ENCODE measurements at regions not wholly inside any gene's neighbourhood (a gene's known extent, or its start where the extent isn't known, plus 50 kb on each side); places are given as distances from the start of the nearest gene placed in this dataset.
"Not testable (repeated sequence)": the region's sequence is repeated elsewhere in the genome, so short reads cannot be mapped to it uniquely, and the experiment has no call there.

DNA sequence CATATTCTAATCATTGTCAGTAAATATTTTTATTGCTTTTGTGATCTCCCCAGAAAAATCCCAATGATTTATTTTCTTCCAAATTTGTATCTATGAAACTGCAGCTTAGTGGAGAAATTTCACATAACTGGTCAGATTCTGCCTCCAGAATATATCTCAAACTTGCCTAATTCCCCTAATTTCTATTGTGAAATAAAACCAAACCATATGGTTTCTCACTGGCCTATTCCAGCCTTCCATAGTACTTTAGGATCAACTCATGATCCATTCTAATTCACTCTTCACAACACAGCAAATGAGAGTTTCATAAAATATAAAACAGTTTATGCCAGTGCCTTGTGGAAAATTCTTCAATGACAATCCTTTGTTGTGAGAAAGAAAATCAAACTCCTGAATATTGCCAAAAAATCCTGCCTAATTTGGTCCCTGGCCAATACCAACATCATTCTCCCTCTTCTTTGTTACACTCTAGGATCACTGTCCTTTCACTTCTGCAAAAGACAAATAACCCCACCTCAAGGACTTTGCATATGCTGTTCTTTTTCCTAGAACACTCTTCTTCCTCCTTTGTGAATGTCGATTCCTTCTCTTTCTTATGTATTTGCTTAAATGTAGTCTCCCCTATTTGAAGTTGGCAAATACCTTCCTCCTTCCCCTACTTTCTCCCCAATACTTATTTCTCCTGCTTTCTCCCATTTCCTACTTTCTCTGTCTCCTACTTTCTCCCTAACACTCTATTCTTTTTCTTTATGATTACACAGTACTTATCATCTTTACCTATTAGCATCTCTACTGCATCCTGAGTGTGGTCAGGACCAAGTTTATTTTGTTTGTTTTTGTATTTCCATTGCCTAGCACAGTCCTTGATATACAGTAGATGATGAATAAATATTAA is 587.5 kb downstream of the RFPL4B start:
- DNase-seq (ENCODE audit: low spot score), result no peak

DNA sequence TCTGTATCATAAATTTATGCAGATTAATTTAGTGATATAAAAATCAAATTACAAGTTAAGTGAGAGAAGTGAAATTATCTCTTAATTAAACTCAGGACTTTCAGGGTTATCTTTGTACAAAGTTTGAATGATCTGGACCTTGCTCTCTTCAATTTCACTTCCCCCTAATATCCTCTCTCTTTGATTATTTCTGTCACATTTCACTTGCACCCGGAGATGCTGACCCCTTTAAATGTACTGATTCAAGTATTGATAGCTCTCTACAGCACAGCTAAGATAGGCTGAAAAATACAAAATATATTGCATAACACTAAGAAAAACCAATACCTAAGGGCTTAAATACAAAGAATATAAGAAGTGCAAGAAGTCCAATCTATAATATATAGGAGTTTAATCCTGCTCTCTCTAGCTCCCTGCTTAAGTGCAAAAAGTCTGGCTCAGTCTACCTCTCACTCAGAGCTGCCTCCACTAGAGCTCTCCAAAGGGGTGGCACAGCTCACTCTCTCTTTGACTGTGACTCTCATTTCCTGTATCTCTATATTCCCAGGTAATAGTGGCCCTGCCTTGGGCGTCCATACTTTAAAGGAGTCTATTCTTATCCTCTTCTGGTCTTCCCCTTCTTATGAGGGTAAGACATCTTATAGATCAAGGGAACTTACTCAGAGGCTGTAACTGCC is 588.4 kb downstream of the RFPL4B start:
- DNase-seq (ENCODE audit: low spot score), result no peak

DNA sequence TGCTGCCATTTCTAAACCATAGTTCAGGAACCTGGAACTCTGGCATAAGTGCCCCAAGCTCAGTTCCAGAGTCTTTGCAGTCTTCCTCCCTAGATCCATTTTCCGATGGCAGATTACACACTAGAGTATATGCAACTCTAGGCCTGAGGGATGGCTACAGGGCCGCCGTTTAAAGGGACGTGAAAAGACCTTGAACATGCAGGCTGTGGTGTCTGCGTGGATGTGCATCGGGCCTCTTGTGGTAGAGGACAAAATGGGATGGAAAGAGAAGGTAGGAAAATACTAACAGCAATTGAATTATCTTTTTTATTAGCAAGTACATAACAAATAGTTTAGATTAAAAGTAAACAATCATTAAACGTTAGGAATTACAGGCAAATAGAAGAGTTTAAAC is 588.9 kb downstream of the RFPL4B start:
- DNase-seq (ENCODE audit: low spot score), result no peak

DNA sequence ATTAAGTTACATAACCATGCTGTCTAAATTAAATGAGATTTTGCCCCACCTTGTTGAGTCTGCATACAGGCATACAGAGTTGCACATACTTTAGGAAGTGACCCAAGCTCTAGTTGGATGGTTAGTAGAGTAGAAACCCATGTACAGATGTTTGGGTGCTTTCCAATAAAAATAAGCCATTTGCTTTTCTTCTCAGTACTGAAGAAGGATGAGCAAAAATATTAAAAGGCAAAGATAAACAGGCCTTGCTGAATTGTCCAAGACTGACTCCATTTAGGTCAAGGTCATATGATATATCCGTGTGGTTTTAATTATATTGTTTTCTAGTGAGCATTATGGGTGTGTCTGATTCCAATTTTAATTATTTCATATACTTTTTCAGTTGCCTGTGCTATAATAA is 589.4 kb downstream of the RFPL4B start:
- DNase-seq (ENCODE audit: low spot score), result no peak

DNA sequence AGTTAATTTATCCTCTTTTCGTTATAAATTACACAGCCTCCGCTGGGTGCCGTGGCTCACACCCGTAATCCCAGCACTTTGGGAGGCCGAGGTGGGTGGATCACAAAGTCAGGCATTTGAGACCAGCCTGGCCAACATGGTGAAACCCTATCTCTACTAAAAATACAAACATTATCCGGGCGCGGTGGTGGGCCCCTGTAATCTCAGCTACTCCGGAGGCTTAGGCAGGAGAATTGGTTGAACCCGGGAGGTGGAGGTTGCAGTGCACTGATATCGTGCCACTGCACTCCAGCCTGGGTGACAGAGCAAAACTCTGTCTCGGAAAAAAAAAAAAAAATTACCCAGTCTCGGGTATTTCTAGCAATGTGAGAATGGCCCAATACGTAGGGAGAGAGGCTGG is 590.6 kb downstream of the RFPL4B start:
- not testable (repeated sequence) for DNase-seq (ENCODE audit: low spot score)

DNA sequence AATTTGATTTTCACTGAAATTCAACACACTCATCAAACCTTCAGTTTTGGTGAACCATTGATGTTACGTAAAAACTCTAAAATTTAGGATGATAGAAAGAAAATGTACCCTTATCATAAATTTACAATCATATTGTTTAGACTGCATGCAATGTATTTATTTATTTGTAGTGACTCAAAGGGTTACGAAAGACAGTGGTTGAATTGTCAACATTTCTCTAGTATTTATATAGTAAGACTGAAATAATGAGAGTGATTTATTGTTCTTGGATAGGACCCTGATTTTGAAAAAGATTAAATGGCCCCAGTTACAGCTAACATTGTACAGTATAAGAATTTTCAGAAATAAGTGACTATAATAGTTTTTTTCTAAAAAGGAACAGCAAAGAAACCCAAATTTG is 591.5 kb downstream of the RFPL4B start:
- no peak for DNase-seq (ENCODE audit: low spot score)

DNA sequence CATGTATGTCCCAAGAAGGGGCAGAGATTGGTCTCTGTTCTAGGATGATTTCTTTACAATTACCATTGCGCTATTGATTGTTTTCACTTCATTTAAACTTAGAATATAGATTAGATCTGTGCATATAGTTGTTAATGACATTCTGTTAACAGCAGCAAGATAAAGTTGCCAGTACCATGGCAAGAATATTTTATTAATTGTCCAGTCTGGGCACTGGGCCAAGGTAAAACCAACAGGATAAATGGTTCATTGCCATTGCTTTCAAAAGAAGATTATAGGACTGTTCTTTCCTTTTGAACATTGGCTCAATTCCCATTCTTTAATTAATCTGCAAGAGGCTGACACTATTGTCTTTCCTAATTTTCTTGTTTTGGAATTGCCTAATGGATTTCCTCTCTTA is 592.4 kb downstream of the RFPL4B start:
- DNase-seq (ENCODE audit: low spot score), result no peak

DNA sequence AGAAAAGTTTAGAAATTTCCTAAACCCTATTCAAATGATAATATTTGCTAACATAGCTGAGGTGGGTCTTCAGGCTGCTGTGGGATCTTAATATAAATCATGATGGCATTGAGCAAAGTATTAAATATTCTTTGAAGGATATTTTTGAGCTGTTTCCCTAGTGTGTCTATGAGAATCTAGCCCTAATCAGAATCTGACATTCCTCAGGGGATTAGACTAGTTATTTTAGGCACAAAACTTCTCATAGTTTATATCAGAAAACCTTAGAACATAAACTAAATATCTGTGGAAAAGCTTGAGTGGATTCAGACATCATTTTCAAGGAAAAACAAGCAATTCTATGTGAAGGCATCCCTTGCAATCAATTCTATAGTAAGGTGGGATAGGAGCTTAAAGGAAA is 594.5 kb downstream of the RFPL4B start:
- no peak for DNase-seq (ENCODE audit: low spot score)

DNA sequence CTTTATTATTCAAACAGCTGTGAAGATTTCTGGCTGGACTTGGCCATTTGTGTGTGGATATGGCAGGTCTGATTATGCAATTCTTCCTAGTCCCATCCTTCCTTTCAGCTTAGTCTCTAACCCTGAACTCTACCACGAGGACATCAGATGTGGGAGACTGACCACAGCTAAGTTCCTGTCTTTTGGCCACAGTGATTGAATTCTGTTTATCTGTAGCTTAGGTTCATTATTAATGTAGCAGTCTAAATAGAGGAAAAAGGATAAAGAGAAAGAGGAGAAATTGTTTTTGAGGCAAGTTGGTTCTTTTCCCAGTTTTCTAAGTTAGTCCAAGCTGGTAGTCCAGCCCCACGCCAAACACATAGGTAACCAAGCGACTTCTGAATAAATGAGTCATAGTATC is 598.9 kb downstream of the RFPL4B start:
- no peak for DNase-seq (ENCODE audit: low spot score)

DNA sequence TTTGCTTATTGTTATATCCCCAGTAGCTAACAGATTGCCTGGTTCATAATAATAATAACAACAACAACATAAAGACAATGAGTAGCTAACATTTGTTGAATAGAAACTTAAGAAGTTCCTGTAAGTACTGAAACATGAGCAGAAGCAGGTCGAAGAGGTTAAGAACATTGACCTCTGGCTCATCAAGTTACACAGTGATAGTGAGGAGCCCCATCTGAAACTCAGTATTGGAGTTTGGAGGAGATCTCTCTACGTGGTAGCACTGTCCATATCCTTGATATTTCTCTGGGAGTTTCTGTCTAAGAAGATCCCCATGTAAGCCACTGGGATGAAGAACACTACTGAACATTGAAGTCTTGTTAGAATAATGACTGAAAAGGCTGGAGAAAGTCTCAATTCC is 600.4 kb downstream of the RFPL4B start:
- no peak for DNase-seq (ENCODE audit: low spot score)

DNA sequence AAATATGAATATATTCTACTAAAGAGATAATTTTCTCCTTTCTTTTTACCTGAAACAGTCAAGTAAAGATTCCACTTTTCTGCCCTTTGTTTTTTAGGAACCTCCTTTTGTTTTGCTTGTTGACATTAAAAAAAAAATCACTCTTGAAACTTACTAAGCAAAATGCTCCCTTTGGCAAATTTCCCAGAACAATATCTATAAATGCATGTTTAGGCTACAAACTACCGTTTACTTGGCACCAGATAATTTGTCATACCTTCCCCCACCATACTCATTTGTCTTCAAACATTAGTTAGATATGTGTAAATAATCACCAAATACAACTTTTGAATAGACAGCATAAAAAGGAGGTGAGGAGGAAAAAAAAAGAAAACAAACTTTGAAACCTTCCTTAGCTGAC is 604.7 kb downstream of the RFPL4B start:
- no peak for DNase-seq (ENCODE audit: low spot score)

DNA sequence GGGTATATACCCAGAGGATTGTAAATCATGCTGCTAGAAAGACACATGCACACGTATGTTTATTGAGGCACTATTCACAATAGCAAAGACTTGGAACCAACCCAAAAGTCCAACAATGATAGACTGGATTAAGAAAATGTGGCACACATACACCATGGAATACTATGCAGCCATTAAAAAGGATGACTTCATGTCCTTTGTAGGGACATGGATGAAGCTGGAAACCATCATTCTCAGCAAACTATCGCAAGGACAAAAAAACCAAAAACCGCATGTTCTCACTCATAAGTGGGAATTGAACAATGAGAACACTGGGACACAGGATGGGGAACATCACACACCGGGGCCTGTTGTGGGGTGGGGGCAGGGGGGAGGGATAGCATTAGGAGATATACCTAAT is 608.6 kb downstream of the RFPL4B start:
- not testable (repeated sequence) for DNase-seq (ENCODE audit: low spot score)

DNA sequence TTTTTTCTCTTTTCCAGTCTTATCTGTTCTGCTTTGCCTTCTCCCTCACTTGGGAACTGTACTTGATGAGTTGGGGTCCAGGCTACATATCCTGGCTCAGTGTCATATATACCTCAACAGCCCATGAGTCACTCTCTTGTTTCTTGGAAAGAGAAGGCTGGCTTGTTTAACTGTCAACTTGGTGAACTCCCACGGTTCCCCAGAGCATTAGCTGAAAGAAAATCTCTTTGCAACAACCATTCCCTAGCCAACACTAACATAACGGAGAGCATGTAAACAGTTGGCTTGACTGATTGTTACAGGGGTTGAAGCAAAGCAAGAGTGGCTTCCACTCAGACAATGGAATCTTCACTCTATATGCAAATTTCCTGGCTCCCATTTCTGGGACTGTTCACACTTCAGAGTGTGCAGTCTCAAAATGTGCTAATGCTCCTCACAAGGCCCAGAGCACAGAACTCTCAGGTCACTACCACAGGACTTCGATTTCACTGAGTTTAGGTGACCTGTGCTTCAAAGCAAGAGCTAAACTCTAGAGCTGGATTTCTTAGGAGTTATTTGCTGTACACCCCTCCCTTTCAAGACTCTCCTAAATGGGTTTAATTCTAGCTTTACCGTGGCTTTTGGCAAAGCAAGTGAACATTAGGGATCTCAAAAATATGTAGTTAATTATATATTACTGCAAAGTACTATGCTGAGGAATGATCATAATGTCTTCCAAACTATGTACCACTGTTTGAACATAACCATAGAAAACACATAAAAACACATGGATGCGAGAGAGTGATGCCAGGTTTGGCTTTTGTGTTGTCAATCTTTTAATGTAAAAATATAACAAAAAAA is 609.8 kb downstream of the RFPL4B start:
- DNase-seq (ENCODE audit: low spot score), result no peak

DNA sequence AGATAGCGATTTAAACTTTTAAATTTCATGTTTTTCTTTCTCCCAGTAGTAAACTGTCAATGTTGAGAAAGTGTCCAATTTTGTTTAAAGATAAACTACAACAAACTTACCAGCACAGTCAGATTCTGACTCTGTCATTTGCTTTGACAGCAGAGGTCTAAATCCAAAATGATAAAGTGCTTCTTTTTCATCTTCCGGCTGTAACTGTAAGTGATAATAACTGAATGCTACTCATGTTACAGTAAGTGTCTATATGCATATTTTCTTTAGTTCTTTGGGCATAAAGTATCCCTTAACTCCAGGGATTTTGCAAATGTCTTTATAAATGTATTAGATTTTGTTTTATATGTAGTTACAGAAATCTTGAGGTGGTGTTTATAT is 610.4 kb downstream of the RFPL4B start:
- no peak for DNase-seq (ENCODE audit: low spot score)

DNA sequence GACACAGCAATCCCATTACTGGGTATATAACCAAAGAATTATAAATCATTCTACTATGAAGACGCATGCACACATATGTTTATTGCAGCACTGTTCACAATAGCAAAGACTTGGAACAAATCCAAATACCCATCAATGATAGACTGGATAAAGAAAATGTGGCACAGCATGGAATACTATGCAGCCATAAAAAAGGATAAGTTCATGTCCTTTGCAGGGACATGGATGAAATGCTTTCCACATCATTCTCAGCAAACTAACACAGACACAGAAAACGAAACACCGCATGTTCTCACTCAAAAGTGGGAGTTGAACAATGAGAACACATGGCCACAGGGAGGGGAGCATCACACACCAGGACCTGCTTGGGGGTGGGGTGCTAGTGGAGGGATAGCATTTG is 613.0 kb downstream of the RFPL4B start:
- DNase-seq (ENCODE audit: low spot score), result not testable (repeated sequence)

DNA sequence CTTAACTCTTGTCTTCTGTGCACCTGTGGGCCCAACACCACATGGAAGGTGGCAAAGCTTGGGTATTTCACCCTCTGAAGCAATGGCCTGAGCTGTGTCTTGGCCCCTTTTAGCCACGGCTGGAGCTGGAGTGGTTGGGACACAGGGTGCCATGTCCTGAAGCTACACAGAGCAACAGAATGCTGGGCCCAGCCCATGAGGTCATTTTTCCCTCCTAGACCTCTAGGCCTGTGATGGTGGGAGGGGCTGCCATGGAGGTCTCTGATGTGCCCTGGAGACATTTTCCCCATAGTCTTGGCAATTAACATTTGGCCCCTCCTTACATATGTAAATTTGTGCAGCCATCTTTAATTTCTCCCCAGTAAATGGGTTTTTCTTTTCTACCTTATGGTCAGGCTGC is 620.8 kb downstream of the RFPL4B start:
- DNase-seq (ENCODE audit: low spot score), result no peak

DNA sequence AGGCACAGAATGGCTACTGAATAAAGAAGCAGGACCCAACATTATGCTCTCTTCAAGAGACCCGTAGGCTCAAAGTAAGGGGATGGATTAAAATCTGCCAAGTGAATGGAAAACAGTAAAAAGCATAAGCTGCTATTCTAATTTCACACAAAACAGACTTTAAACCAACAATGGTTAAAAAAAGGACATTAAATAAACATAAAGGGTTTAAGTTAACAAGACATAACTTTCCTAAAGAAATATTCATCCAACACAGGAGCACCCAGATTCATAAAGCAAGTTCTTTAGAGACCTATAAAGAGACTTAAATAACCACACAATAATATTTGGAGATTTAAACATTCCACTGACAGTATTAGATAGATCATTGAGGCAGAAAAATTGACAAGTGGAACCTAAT is 624.5 kb downstream of the RFPL4B start:
- no peak for DNase-seq (ENCODE audit: low spot score)

DNA sequence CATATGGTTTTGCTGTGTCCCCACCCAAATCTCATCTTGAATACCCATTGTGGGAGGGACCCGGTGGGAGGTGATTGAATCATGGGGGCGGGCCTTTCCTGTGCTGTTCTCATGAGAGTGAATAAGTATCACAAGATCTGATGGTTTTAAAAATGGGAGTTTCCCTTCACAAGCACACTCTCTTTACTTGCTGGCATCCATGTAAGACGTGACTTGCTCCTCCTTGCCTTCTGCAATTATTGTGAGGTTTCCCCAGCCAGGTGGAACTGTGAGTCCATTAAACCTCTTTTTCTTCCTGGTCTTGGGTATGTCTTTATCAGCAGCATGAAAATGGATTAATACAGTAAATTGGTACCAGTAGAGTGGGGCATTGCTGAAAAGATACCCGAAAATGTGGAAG is 627.8 kb downstream of the RFPL4B start:
- not testable (repeated sequence) for DNase-seq (ENCODE audit: low spot score)

DNA sequence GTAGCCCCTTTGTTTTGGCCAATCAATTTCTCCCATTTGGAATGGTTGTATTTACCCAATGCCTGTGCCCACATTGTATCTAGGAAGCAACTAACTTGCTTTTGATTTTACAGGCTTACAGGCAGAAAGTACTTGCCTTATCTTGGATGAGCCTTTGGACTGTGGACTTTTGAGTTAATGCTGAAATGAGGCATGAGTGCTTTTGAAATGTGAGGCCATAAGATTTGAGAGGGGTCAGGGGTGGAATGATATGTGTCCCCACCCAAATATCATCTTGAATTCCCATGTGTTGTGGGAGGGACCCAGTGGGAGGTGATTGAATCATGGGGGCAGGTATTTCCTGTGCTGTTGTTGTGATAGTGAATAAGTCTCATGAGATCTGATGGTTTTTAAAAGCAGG is 629.4 kb downstream of the RFPL4B start:
- not testable (repeated sequence) for DNase-seq (ENCODE audit: low spot score)

DNA sequence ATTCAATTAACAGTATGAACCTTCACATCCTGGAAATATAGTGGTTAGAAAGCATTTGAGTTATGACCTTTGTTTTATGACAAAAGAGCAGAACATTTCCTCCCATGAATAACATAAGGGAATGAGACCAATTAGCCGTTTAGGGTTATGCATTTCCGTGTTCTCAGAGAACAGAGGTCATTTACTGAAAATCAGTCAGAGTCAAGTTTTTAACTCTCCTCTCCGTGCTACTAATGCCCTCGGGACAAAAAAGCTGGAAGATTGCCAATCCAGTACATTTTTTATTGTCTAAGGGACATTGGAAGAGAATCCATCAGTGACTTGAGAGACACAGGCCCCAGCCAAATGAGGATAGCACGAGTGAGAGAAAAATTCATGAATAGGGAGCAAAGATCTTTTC is 632.7 kb downstream of the RFPL4B start:
- DNase-seq (ENCODE audit: low spot score), result no peak

DNA sequence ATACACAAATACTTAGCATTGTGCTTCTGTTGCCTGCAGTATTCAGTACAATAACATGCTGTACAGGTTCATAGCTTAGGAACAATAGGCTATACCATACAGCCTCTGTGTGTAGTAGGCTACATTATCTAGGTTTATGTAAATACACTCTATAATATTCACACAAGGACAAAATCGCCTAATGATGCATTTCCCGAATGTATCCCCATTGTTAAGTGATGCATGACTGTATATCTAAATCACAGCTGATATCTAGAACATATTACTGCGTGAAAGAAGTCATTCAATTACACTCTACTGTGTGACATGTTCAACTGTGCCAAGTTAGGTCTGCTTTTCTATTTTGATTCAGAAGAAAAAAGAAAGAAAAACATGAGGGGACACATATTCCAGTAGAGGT is 633.5 kb downstream of the RFPL4B start:
- DNase-seq (ENCODE audit: low spot score), result no peak

DNA sequence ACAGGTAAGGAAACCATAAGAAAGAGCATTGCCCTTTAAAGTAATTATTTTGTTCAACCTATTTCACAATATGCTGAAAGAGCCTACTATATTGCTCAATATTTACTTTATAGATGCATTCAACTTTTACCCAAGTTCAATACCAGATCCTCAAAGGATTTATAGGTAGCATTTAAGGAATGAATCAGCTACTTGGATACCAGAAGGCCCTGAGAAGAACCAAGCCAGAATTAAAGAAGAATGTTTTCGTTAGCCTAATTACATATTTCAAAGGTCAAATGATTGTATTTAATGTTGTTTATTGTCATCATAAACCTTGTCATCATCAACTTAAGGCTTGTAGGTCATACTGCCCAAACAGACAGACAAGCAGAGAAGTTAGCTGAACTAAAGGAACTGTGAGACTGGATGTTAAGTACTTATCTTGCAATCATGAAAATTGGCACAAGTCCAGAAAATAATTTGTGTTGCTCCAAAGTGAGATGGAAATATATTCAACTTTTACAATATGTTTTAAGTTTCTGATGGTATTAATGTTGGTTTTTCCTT is 636.7 kb downstream of the RFPL4B start:
- DNase-seq (ENCODE audit: low spot score), result no peak

DNA sequence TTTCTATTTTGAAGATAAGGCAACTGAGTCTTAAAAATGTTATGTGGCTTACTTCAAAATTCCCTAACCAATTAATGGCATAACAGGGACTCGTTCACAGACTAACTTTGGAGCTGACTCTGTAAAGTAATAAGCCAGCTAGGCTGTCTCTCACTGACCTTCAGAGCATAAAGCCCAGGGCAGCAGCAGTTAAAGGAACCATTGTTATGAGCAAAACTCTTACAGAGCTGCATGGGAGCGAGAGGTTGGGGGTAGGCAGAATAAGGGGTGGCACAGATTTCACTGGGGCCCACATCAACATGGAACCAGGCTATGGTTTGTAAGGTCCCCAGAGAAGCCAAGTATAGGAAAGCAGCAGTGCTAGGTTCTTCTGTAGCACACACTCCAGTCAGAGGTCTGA is 637.8 kb downstream of the RFPL4B start:
- no peak for DNase-seq (ENCODE audit: low spot score)
